ENCODE measurements at regions not wholly inside any gene's neighbourhood (a gene's known extent, or its start where the extent isn't known, plus 50 kb on each side); places are given as distances from the start of the nearest gene placed in this dataset.

- no peak for DNase-seq (ENCODE audit: low read depth in 2 of 2)
- no peak overlapping the region for H3K4me3 ChIP-seq (replicated peaks in 1 of 2; ENCODE audit: low read depth in 2 of 2, low read length in 2 of 2)
- TF ChIP-seq CTCF (IDR thresholded peaks at IDR 0.05; ENCODE audit: low read depth, low read length) = no peak
These were observed 111.9 kb upstream of the WNT4 start for GRCh38 chr1:22254756-22255155.

GRCh38 chr1:22255341-22256212, 112.7 kb upstream of the WNT4 start:
- DNase-seq (ENCODE audit: low read depth in 2 of 2) = no peak

GRCh38 chr1:22256213-22256512, 113.3 kb upstream of the WNT4 start:
- H3K4me3 ChIP-seq (replicated peaks in 1 of 2; ENCODE audit: low read depth in 2 of 2, low read length in 2 of 2) = no peak overlapping the region
- no peak for DNase-seq (ENCODE audit: low read depth in 2 of 2)
- TF ChIP-seq CTCF (IDR thresholded peaks at IDR 0.05; ENCODE audit: low read depth, low read length) = no peak

More at GRCh38 chr1:22255341-22256212, 112.7 kb upstream of the WNT4 start:
- no peak overlapping the region for H3K4me3 ChIP-seq (replicated peaks in 1 of 2; ENCODE audit: low read depth in 2 of 2, low read length in 2 of 2)
- no peak for TF ChIP-seq CTCF (IDR thresholded peaks at IDR 0.05; ENCODE audit: low read depth, low read length)

- TF ChIP-seq CTCF (IDR thresholded peaks at IDR 0.05; ENCODE audit: low read depth, low read length) = no peak
- no peak for DNase-seq (ENCODE audit: low read depth in 2 of 2)
- no peak overlapping the region for H3K4me3 ChIP-seq (replicated peaks in 1 of 2; ENCODE audit: low read depth in 2 of 2, low read length in 2 of 2)
These were observed 114.7 kb upstream of the WNT4 start for GRCh38 chr1:22257290-22258275.

- no peak overlapping the region for H3K4me3 ChIP-seq (replicated peaks in 1 of 2; ENCODE audit: low read depth in 2 of 2, low read length in 2 of 2)
- TF ChIP-seq CTCF (IDR thresholded peaks at IDR 0.05; ENCODE audit: low read depth, low read length) = no peak
- no peak for DNase-seq (ENCODE audit: low read depth in 2 of 2)
These were observed 115.8 kb upstream of the WNT4 start for GRCh38 chr1:22258698-22259097.

GRCh38 chr1:22259551-22260282, 116.8 kb upstream of the WNT4 start:
- DNase-seq (ENCODE audit: low read depth in 2 of 2) = peak; percentile 15 to 31
- no peak for TF ChIP-seq CTCF (IDR thresholded peaks at IDR 0.05; ENCODE audit: low read depth, low read length)
- no peak overlapping the region for H3K4me3 ChIP-seq (replicated peaks in 1 of 2; ENCODE audit: low read depth in 2 of 2, low read length in 2 of 2)

Measured in cardiac fibroblast (primary cell).